Stimulated activated CD4-positive, alpha-beta T cell treated with anti-CD3 and anti-CD28 coated beads, Interleukin-4, amount 100 ng/mL, for 48 hours (primary cell): ENCODE measurements at regions not wholly inside any gene's neighbourhood (a gene's known extent, or its start where the extent isn't known, plus 50 kb on each side); places are given as distances from the start of the nearest gene placed in this dataset.
"Not testable (repeated sequence)": the region's sequence is repeated elsewhere in the genome, so short reads cannot be mapped to it uniquely, and the experiment has no call there.

ENCODE experiments used
- DNase-seq, 2 donors: peaks; one replicate each; pipeline ENCODE4 v3.0.0-alpha.2; 2020; ENCODE audit warnings: low read depth in 2 of 2

- DNase-seq = no peak
Measured at GRCh38 chr7:119256446-119257131, 1016.4 kb upstream of the KCND2 start.

DNA sequence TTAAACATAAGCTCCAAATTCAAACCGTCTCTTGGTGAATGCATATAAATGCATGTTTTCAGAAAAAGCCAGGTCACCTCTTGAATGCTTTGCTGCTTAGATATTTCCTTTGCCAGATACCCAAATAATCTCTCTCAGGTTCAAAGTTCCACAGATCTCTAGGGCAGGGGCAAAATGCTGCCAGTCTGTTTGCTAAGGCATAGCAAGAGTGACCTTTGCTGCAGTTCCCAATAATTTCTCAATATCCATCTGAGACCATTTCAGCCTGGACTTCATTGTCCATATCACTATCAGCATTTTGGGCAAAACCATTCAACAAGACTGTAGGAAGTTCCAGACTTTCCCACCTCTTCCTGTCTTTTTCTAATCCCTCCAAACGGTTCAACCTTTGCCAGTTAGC, 1006.2 kb upstream of the KCND2 start:
- DNase-seq = not testable (repeated sequence)

DNA sequence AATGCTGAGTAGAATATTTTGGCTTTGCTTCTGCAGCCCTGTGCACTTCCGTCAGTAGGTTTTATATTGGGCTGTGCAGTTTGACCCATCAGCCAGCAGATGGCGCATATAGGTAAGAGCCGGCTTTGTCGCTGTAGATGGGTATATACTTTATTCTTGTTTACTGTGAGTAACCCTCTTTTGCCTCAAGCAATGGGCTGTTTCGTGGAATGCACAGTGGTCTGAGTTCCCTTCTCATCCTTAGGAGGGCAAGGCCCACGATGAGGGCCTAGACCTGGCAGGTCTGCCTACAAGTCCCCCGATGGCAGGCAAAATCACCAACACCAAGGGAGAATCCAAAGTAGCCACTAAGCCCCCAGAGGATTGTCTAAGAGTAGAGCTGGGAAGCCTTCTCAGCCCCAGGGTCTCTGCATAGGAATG, 1002.9 kb upstream of the KCND2 start:
- no peak for DNase-seq

DNA sequence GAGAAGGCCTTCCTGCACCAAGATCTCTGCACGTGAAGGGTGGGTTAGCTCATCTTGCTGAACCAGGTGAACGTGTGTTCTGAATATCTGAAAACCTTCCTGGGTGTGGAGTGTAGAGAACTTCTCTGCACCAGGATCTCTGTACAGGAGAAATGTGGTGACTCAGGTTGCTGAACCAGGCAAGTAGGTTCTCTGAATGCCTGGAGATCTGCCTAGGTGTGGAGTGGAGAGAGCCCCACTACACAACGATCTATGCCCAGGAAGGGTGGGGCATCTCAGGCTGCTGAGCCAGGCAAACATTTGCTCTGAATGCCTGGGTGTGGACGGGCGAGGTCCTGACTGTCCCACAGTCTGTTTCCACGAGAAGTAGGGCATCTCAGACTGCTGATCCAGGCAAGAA, 1002.3 kb upstream of the KCND2 start:
- no peak for DNase-seq

GRCh38 chr7:119271147-119271779, 1001.7 kb upstream of the KCND2 start:
- no peak for DNase-seq

DNA sequence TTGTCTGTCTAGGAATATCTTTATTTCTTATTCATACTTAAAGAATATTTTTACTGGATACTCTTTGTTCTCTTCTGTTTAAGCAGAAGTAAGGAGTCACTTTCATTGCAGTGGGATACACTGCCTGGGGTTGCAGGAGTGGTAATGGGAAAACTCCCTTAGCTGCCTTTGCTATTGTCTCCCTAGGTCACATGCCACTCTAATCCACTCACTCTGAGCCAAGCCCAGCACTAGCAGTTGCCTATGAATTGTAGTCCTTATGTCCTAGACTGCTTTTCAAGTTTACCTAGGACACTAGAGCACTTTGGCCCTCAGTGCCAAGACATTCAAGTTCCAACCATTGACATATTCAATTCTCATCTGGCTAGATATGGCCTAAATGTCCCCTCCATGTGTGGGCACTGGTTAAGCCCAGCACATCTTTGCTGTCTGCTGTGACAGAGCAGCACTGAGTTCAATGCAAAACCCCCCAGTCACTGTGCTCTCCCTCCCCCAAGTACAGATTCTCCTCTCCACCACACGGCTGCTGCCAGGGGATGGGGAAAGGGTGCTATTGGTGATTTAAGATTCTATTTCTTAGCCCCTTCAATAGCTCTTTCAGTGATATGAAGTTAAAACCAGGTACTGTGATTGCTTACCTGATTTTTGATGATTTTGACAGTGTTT, 991.7 kb upstream of the KCND2 start:
- DNase-seq = no peak

GRCh38 chr7:119283353-119283752, 989.6 kb upstream of the KCND2 start:
- no peak for DNase-seq

DNA sequence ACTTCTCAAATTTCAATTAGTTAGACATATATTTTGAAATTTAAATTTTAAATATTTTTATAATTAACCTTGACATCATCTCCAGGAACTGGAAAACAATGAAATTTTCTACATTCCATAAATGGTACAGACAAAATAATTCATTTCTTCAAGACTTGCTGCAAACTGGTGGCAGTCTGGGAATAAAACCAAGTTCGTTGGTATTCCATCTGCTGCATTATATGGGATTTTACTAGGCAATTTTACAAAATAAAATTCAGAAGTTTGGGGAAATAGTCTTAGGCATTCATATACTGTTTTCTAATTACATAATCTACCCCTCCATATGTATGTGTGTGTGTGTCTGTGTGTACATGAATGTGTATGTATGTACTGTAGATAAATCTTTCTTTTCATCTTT, 984.6 kb upstream of the KCND2 start:
- DNase-seq = no peak

DNA sequence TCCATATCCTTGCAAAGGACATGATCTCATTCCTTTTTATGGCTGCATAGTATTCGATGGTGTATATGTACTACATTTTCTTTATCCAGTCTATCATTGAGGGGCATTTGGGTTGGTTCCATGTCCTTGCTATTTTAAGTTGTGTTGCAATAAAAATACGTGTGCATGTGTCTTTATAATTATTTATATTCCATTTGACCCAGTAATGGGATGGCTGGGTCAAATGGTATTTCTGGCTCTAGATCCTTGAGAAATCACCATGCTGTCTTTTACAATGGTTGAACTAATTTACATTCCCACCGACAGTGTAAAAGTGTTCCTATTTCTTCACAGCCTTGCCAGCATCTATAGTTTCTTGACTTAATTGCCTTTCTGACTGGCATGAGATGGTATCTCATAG, 972.6 kb upstream of the KCND2 start:
- DNase-seq = not testable (repeated sequence)

DNA sequence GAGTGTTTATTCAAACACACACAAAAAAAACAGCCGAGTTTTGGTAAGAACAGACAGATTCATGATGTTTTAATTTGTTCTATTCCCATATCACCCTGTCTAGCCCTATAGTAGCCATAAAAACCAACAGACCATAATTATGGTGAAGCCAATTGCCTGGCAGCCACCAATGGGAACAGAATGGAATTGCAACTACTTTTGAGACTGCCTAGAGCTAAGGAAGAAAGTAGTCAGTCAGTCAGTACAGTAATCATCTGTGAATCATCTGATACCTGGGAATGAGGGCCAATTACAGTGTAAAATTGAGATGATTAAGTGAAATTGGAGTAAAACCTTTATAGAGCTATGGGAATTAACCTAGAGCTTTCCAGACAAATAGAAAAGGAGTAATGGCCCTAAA, 952.7 kb upstream of the KCND2 start:
- no peak for DNase-seq

GRCh38 chr7:119329715-119330114, 943.3 kb upstream of the KCND2 start:
- no peak for DNase-seq

GRCh38 chr7:119335405-119335804, 937.6 kb upstream of the KCND2 start:
- DNase-seq = no peak

GRCh38 chr7:119341822-119342221, 931.2 kb upstream of the KCND2 start:
- DNase-seq = no peak

- no peak for DNase-seq
Measured at GRCh38 chr7:119343289-119343688, 929.7 kb upstream of the KCND2 start.

DNA sequence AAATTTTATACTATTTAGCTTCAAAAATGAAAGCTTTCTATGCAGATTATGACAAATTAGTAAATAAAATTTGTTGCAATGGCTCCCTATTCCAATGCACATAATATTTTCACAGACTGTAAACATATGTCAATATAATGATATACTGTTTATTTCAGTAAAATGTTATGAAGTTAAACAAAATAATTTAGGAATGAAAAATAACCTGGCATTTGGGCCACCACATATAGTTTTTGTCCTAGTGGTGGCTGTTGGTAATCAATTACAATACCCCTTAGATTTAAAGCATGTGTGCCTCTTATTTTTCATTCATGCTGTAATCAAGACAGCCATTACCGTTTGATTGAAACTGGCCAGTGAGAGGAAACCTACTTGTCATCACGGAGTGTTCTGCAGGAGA, 928.5 kb upstream of the KCND2 start:
- no peak for DNase-seq

- DNase-seq = no peak
Measured at GRCh38 chr7:119348491-119348890, 924.5 kb upstream of the KCND2 start.

DNA sequence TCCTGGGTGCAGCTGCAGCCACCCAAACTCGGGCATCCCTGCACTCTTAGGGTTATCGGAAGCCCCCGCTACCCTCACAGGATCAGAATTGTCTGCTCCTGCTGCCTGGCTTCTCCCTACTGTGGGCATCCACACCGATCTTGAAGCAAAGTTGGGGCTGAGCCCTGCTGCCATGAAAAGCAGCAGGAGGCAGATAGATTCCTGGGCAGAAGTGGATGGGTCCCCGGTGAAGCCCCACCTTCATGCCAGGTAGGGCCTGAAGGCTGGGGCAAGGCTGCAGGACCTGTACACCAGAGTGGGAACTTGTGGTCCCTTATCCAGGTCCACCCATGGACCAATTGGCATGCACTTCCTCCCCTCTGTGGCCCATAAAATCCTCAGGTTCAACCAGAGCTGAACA, 922.6 kb upstream of the KCND2 start:
- DNase-seq = no peak

- DNase-seq = no peak
Measured at GRCh38 chr7:119351320-119351719, 921.7 kb upstream of the KCND2 start.

GRCh38 chr7:119374436-119374835, 898.5 kb upstream of the KCND2 start:
- no peak for DNase-seq

DNA sequence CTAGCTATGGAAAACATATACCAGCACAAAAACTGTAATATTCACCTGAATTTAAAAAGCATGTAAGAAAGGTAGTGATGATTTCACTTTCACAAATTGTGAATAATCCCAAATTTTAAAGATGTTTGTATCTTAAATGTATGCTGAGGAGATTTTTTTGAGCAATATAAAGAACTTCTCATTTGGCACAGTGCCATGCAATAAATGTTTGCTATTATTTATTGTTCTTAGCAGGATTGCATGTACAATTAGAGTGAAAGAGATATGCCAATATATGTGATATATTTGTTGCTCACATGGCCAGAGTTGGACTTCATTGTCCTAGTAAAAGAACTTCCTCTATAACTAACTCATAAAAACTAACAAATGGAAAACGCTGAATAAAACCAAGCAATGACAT, 895.1 kb upstream of the KCND2 start:
- no peak for DNase-seq

- no peak for DNase-seq
Measured at GRCh38 chr7:119382726-119383125, 890.2 kb upstream of the KCND2 start.

GRCh38 chr7:119395024-119395423, 878.0 kb upstream of the KCND2 start:
- DNase-seq = no peak

DNA sequence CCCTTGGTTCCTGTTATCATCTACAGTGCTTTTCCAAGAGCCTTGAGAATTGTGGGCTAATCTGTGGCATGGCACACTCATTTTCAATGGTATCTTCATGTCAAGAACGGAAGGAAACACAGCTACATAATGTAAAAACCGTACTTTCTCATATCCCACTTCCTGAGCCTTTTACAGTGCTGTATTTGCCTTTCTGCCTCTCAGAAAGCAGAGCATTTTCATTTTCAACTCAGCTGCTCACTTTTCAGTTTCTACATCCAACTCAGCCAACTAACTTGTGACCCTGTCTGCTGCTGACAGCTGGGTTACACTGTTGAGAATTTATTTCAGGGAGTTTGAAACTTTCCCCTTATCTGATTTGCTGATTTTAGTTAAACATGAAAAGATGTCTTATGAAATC, 875.8 kb upstream of the KCND2 start:
- DNase-seq = no peak
